ENCODE measurements at regions not wholly inside any gene's neighbourhood (a gene's known extent, or its start where the extent isn't known, plus 50 kb on each side); places are given as distances from the start of the nearest gene placed in this dataset.

DNA sequence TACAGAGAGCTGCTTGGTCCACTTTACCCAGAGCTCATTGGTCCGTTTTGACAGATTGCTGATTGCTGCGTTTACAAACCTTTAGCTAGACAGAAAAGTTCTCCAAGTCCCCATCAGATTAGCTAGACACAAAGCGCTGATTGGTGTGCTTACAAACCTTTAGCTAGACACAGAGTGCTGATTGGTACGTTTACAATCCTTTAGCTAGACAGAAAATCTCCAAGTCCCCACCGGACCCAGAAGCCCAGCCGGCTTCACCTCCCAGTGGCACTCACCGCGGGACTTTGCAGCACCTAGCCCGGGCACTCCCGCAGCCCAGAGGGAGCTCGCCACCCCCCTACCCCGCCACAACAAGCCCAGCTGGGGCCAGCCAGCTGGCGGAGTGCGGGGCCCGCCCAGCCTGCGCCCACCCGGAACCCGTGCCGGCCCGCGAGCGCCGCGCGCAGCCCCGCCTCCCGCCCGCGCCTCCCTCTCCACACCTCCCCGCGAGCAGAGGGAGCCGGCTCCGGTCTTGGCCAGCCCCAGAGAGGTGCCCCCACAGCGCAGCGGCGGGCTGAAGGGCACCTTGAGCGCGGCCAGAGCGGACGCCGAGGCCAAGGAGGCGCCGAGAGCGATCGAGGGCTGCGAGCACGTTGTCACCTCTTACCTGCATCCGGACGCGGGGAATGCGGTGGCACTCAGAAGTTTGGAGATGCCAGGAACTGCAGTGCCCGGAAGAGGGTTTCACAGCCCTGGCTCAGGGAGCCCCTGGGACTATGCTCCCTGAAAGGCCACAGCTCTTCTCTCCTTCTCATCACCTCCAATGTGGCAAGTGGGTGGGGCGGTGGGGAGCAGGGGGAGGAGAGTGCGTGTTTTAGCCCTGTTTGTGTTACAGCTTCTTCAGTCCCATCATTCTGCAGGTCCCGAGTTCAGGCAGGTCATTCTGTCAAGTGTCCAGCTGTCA, 1504.5 kb downstream of the CDH11 start:
- TF ChIP-seq CTCF (conservative IDR thresholded peaks at IDR 0.05; ENCODE audit: low read depth, low read length) = no peak
- DNase-seq (ENCODE audit: low read depth) = no peak
- H3K4me3 ChIP-seq (ENCODE audit: low read depth, low read length) = peak overlapping the region; percentile 62

DNA sequence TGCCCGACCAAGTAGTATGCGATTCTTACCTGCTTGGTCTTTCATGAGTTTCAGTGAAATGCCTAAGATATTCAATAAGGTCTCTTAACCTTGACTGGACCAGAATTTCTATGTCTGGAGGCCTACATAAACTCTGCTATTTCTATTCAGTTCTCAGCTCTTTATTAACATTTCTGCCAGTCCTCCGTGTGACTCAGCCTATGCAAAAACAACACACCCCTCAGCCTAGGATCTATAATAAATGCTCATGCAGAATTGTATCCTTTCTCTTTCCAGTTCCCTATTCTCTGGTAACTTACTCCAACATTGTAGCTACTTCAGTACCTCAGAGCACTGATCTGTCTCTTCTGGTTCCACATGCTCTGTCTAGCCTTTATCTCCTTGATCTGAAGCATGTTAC, 1507.4 kb downstream of the CDH11 start:
- no peak for TF ChIP-seq CTCF (conservative IDR thresholded peaks at IDR 0.05; ENCODE audit: low read depth, low read length)
- H3K4me3 ChIP-seq (ENCODE audit: low read depth, low read length) = no peak overlapping the region
- DNase-seq (ENCODE audit: low read depth) = no peak

DNA sequence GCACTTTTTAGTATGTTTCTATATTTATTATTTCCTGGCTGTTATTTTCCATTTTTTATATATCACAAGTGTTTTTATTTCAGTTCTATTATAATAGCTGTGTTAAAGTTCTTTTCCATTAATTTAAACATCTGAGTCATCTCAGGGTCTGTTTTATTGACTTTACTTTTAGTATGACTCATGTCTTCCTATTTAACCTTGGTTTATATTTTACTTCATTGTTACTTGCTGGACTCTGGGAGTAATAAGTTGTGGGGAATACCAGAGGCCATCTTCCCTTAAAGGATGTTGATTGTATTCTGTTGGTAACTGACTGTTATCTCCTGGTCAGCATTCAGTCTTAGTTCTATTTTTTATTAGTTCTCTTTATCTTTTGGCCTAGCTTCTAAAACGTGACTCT, 1508.2 kb downstream of the CDH11 start:
- no peak for TF ChIP-seq CTCF (conservative IDR thresholded peaks at IDR 0.05; ENCODE audit: low read depth, low read length)
- H3K4me3 ChIP-seq (ENCODE audit: low read depth, low read length) = no peak overlapping the region
- peak; percentile 26 for DNase-seq (ENCODE audit: low read depth)

- no peak for TF ChIP-seq CTCF (conservative IDR thresholded peaks at IDR 0.05; ENCODE audit: low read depth, low read length)
- no peak overlapping the region for H3K4me3 ChIP-seq (ENCODE audit: low read depth, low read length)
- DNase-seq (ENCODE audit: low read depth) = no peak
These were observed 1509.2 kb downstream of the CDH11 start for GRCh38 chr16:63612462-63613227.

GRCh38 chr16:63606778-63607177, 1515.1 kb downstream of the CDH11 start:
- TF ChIP-seq CTCF (conservative IDR thresholded peaks at IDR 0.05; ENCODE audit: low read depth, low read length) = no peak
- no peak for DNase-seq (ENCODE audit: low read depth)
- no peak overlapping the region for H3K4me3 ChIP-seq (ENCODE audit: low read depth, low read length)

- no peak for DNase-seq (ENCODE audit: low read depth)
- TF ChIP-seq CTCF (conservative IDR thresholded peaks at IDR 0.05; ENCODE audit: low read depth, low read length) = no peak
- no peak overlapping the region for H3K4me3 ChIP-seq (ENCODE audit: low read depth, low read length)
These were observed 1519.5 kb downstream of the CDH11 start for GRCh38 chr16:63602206-63602927.
